Transverse colon (tissue), 4 donors: ENCODE measurements at regions not wholly inside any gene's neighbourhood (a gene's known extent, or its start where the extent isn't known, plus 50 kb on each side); places are given as distances from the start of the nearest gene placed in this dataset.

ENCODE experiments used
- DNase-seq: peaks from one replicate; pipeline ENCODE4 v3.0.0-alpha.2; 2019
- H3K27ac ChIP-seq, 4 donors: fragments of 200-600 bp; sonication (generic); 2 replicates each; pipeline ENCODE4 v1.5.1; 2016 to 2018; ENCODE audit warnings: inconsistent platforms in 4 of 4
- H3K27me3 ChIP-seq: fragments of 200-600 bp; sonication (generic); 2 replicates; pipeline ENCODE4 v1.5.1; 2017; ENCODE audit warnings: inconsistent platforms
- H3K36me3 ChIP-seq, 4 donors: fragments of 200-600 bp; sonication (generic); 2 replicates each; pipeline ENCODE4 v1.5.1; 2017 to 2019; ENCODE audit warnings: inconsistent platforms in 4 of 4
- H3K4me1 ChIP-seq, 4 donors: fragments of 200-600 bp; sonication (generic); 2 replicates each; pipeline ENCODE4 v1.5.1; 2017 to 2020; ENCODE audit warnings: inconsistent platforms in 4 of 4
- H3K4me3 ChIP-seq, 4 donors: fragments of 200-600 bp; sonication (generic); 1 replicate in 1 of 4; 2 replicates in 3 of 4; pipeline versions ENCODE4 v1.5.1 to v1.6.1; 2017 to 2019; ENCODE audit warnings: inconsistent platforms in 4 of 4
- H3K9me3 ChIP-seq, 2 donors: fragments of 200-600 bp; sonication (generic); 2 replicates each; pipeline ENCODE4 v1.5.1; 2017 to 2019; ENCODE audit warnings: inconsistent platforms in 2 of 2
- CTCF ChIP-seq, 5 experiments: fragments of 200-600 bp in 3 of 5; fragments of 450-650 bp in 2 of 5; sonication (generic) in 3 of 5; IDR thresholded peaks; 1 replicate in 2 of 5; 2 replicates in 3 of 5; pipeline ENCODE4 v1.5.1; 2016 to 2017; ENCODE audit warnings: antibody characterized with exemption in 5 of 5, inconsistent platforms in 3 of 5, mild to moderate bottlenecking in 2 of 5, moderate library complexity in 1 of 5
- EP300 ChIP-seq: sonication (generic); formaldehyde crosslinking; IDR thresholded peaks from one replicate; pipeline ENCODE4 v1.6.1; 2017; ENCODE audit warnings: antibody characterized with exemption, low read depth
- POLR2A ChIP-seq: fragments of 450-650 bp; IDR thresholded peaks from one replicate; pipeline ENCODE4 v1.6.1; 2016; ENCODE audit warnings: antibody characterized with exemption, mild to moderate bottlenecking, moderate library complexity
- POLR2AphosphoS5 ChIP-seq, 3 donors: sonication (generic); formaldehyde crosslinking; IDR thresholded peaks; one replicate each; pipeline ENCODE4 v1.6.1; 2016; ENCODE audit warnings: antibody characterized with exemption in 3 of 3
- WGBS, 2 donors: methylation state at CpG; one replicate each; pipeline ENCODE4 v1.1.5; 2018; ENCODE audit warnings: low coverage in 1 of 2; 5-methylcytosine and 5-hydroxymethylcytosine counted together
- in situ Hi-C, 4 donors: fragments of 200-750 bp; cut with MboI; loops; one replicate each; pipeline versions ENCODE4 v1.15.0 to v1.15.1; 2017; ENCODE audit warnings: low sequenced_read_pairs in 3 of 4, low pct_ligation_motif_present in 1 of 4, low pct_unique_long_range_greater_than_20kb in 1 of 4
- intact Hi-C: fragments of 100-400 bp; cut with DNase I; formaldehyde crosslinking; loops from one replicate; pipeline ENCODE4 v1.15.1; 2023; ENCODE audit warnings: low total_unique reads

DNA sequence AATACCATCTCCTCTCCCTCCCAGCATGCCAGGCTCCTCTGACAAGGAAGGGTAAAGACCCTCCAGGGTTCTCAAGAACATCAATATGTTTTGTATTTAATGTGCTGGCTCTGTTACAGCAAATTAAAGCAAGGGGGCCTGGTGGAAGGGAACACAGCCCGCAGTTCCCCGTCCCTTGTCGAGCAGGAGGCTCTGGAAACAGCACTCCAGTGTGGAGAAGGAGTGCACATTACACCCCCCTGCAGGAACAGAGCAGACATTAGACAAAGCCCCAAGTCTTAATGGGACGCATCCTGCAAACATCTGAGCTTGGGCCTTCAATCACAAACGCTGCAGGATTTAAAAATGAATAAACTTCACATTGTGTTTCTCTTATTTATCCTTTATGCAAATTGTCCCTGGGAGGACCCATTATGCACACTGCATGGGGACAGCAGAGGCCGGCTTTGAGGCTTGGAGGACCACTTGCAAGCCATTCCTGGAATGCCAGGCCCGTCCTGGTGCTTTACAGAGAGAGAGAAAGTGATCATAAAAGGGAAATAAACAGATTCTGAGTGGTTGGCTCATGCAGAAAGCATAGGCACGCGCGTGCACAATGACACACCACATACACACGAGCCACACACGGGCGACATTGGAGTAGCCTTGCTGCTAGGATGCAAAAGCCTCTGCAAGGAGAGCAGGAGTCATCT lies 328.7 kb downstream of the SMAD2 start:
- 70 to 89% methylated on average over 5 to 13 of the region's 13 CpGs for WGBS, 2 donors
- Histone ChIP-seq H3K4me3 (no peak overlapping the region), H3K27me3 (no peaks in the 10 kb centered on the region), H3K36me3 (no peaks in the 10 kb centered on the region), H3K4me1 (peaks cover 0 to 4% (median 0%) of the 10 kb centered on the region in 4 donors), H3K27ac (no peak overlapping the region), H3K9me3 (no peaks in the 10 kb centered on the region)
- in situ Hi-C loops = no loop called here
- intact Hi-C loops = no loop called here
- no peak for DNase-seq
- TF ChIP-seq EP300 (no peak), CTCF (IDR thresholded peaks at IDR 0.05) (no peak), POLR2AphosphoS5 (IDR thresholded peaks at IDR 0.05) (no peak), POLR2A (no peak)

DNA sequence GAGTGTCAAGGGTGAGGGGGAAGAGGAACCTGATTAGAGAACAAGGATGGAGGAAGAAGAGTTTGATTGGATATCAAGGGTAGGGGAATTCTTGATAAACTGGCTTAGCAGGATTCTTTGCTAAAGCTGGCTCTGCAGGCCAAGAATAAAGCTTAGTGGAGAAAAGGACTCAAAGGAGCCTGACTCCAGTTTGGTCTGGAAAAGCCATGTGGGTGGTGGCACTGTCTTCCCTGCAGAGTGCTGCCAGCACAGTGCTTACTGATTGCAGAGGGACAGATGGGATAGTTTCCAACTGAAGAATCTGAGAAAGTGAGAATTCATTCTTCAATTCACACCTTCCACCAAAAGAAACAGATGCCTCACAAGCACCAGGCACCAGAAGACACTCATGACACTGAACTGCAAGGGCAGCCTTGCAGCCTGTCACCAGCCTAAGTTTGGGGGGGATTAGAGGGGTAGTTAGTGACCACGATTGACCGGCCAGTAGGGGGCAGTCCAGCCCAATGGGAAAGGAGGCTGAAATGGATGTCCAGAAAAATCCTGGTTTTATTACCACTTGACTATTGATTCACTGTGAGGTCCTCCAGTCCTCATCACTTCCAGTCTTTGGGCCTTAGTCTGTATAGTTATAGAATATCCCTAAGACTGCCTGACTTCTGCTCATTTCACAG lies 334.5 kb downstream of the SMAD2 start:
- DNase-seq = peak; percentile 55
- Histone ChIP-seq H3K27ac (no peak overlapping the region), H3K4me1 (peaks cover 0 to 5% (median 0%) of the 10 kb centered on the region in 4 donors), H3K4me3 (no peak overlapping the region), H3K36me3 (no peaks in the 10 kb centered on the region), H3K27me3 (peaks cover 21% of the 10 kb centered on the region), H3K9me3 (no peaks in the 10 kb centered on the region)
- in situ Hi-C loops = loop anchor here in 3 of 4 donors (10.0 kb wide), 1 partner anchor 149 kb away; no protein-coding TSS in a partner anchor
- TF ChIP-seq CTCF (IDR thresholded peaks at IDR 0.05) = peak; percentile 34 to 71 (median 57)
- TF ChIP-seq EP300 = no peak
- intact Hi-C loops = no loop called here
- WGBS, 2 donors = 4% methylated on average over 2 of the region's 2 CpGs; no CpG with 5 or more reads in 1 of the 2 donors

GRCh38 chr18:47594621-47595086 lies 335.8 kb downstream of the SMAD2 start:
- H3K27ac ChIP-seq = no peak overlapping the region
- WGBS, 2 donors = 72 to 89% methylated on average over 12 to 23 of the region's 23 CpGs
- no peak for TF ChIP-seq CTCF (IDR thresholded peaks at IDR 0.05)
- no peak for TF ChIP-seq EP300
- no peak for TF ChIP-seq POLR2A
- TF ChIP-seq POLR2AphosphoS5 (IDR thresholded peaks at IDR 0.05) = no peak
- peaks cover 21% of the 10 kb centered on the region for H3K27me3 ChIP-seq
- in situ Hi-C loops (loop anchor here in 3 of 4 donors (10.0 kb wide), 1 partner anchor 150 kb away; no protein-coding TSS in a partner anchor), intact Hi-C loops (no loop called here)
- no peaks in the 10 kb centered on the region for H3K9me3 ChIP-seq
- DNase-seq = no peak
- H3K4me1 ChIP-seq = peaks cover 0 to 5% (median 0%) of the 10 kb centered on the region in 4 donors
- no peaks in the 10 kb centered on the region for H3K36me3 ChIP-seq
- H3K4me3 ChIP-seq = no peak overlapping the region

DNA sequence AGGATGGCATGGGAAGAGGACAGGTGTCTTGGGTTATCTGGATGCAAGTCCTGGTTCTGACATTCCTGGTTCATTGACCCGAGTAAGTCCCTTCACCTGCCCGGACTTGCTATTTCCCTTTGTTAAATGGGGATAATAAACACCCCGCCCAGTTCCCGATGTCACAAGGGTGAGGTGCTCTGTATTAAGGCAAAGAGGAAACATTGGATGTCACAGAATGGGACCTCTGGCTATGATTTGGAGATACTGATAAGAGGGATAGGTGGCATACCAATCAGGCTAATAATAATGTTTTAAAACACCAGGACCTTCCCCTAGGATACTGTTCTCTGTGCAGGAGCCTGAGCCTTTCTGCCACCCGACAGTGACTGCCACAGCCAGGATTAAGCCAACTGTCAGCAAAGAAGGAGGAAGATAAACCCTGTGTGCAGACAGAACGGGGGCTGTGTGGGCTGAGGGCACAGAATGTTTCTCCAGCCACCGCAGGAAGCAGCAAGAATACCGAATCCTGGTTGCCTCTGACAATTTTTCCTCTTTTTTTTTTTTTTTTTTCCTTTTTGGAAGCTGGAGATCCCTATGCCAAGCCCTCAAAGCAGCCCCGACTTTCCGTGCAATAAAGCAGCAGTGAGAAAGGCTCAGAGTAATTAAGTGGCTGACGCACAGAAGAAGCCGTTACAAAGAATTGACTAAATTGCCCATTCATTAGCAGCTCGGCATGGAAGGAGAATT lies 336.6 kb downstream of the SMAD2 start:
- Histone ChIP-seq H3K27ac (no peak overlapping the region), H3K27me3 (peaks cover 21% of the 10 kb centered on the region), H3K36me3 (no peaks in the 10 kb centered on the region), H3K4me3 (no peak overlapping the region), H3K4me1 (peaks cover 0 to 5% (median 0%) of the 10 kb centered on the region in 4 donors), H3K9me3 (no peaks in the 10 kb centered on the region)
- in situ Hi-C loops = loop anchor here in 3 of 4 donors (10.0 kb wide), 1 partner anchor 151 kb away; no protein-coding TSS in a partner anchor
- TF ChIP-seq POLR2A (no peak), EP300 (no peak), POLR2AphosphoS5 (IDR thresholded peaks at IDR 0.05) (no peak), CTCF (IDR thresholded peaks at IDR 0.05) (no peak)
- DNase-seq = no peak
- 14 to 40% methylated on average over 2 to 13 of the region's 13 CpGs for WGBS, 2 donors
- intact Hi-C loops = no loop called here
